Right lobe of liver (tissue), 6 donors: ENCODE measurements at regions not wholly inside any gene's neighbourhood (a gene's known extent, or its start where the extent isn't known, plus 50 kb on each side); places are given as distances from the start of the nearest gene placed in this dataset.

Source experiments
- ATAC-seq, 4 donors: fragments of 200-7000 bp; cut with Tn5 transposase; one replicate each; pipeline ENCODE4 v1.9.1; 2020; ENCODE audit warnings: mild to moderate bottlenecking in 4 of 4, moderate library complexity in 4 of 4
- DNase-seq, 3 donors: peaks; one replicate each; pipeline ENCODE4 v3.0.0-alpha.2; 2020
- H3K27ac ChIP-seq, 3 donors: fragments of 200-600 bp; one replicate each; pipeline ENCODE4 v1.8.0; 2022
- H3K27me3 ChIP-seq, 2 donors: fragments of 200-600 bp; one replicate each; pipeline ENCODE4 v1.8.0; 2022
- H3K36me3 ChIP-seq, 4 donors: fragments of 200-600 bp; sonication (generic) in 1 of 4; one replicate each; pipeline versions ENCODE4 v1.5.1 to v1.8.0; 2017 to 2022; ENCODE audit warnings: control low read depth in 1 of 4
- H3K4me1 ChIP-seq, 4 donors: fragments of 200-600 bp; sonication (generic) in 1 of 4; one replicate each; pipeline versions ENCODE4 v1.5.1 to v1.8.0; 2017 to 2022; ENCODE audit warnings: control low read depth in 1 of 4
- H3K4me3 ChIP-seq, 3 donors: fragments of 200-600 bp; one replicate each; pipeline ENCODE4 v1.8.0; 2022
- H3K9me3 ChIP-seq, 4 donors: fragments of 200-600 bp; sonication (generic) in 1 of 4; one replicate each; pipeline versions ENCODE4 v1.5.1 to v1.8.0; 2017 to 2022; ENCODE audit warnings: control low read depth in 1 of 4
- POLR2A ChIP-seq: fragments of 450-650 bp; IDR thresholded peaks from one replicate; pipeline ENCODE4 v1.6.1; 2017; ENCODE audit warnings: antibody characterized with exemption, mild to moderate bottlenecking
- WGBS: methylation state at CpG from one replicate; pipeline ENCODE4 v1.1.6; 2018; ENCODE audit warnings: low coverage, low lambda C conversion rate; ENCODE audit not compliant: insufficient coverage; ENCODE audit errors: missing lambda C conversion rate; 5-methylcytosine and 5-hydroxymethylcytosine counted together
- intact Hi-C, 2 donors: fragments of 100-400 bp; cut with DNase I; formaldehyde crosslinking; loops; one replicate each; pipeline versions ENCODE4 v1.11.2 to v1.14.1; 2022
- TF ChIP-seq, protein P1 (sequence below), 4 donors: fragments of 200-600 bp in 3 of 4; fragments of 450-650 bp in 1 of 4; IDR thresholded peaks; one replicate each; pipeline versions ENCODE4 v1.5.1 to v1.8.0; 2016 to 2022; ENCODE audit warnings: antibody characterized with exemption in 4 of 4, mild to moderate bottlenecking in 2 of 4
- donor health status: DM: no; HTN: yes; CAD: no.
- donor health status: DM: no; HTN: no; CAD: no.
- donor health status: DM: no; HTN: no; CAD: no.
- donor health status: DM: no; HTN: yes; CAD: no.
- donor health status: DM: no; HTN: yes; CAD: no.

DNA sequence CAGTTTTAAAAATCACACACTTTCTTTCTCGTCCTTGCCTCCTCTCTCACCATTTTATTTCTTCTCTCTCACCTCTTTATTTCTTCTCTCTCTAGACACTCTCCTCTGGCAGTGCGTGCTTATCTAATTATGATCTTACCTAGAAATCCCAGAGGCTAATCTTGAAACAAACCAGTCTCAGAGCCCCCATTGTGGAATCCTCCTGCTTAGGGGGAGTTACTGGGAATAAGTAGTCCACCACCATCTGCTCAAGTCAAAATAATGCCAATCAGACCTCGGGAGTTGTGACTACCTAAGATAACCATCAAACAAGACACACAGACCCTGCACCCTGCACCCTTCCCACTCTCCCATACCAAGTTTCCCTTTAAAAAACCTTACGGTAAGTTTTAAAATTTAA is 256.9 kb downstream of the POM121L12 start:
- 45% methylated on average over 4 of the region's 4 CpGs for WGBS
- ATAC-seq (no peak), DNase-seq (no peak)
- Histone ChIP-seq H3K9me3 (no peaks in the 10 kb centered on the region), H3K4me3 (no peak overlapping the region), H3K36me3 (no peaks in the 10 kb centered on the region), H3K4me1 (no peaks in the 10 kb centered on the region), H3K27me3 (no peaks in the 10 kb centered on the region), H3K27ac (no peak overlapping the region)
- intact Hi-C loops: no loop called here
- TF ChIP-seq, protein P1, sequence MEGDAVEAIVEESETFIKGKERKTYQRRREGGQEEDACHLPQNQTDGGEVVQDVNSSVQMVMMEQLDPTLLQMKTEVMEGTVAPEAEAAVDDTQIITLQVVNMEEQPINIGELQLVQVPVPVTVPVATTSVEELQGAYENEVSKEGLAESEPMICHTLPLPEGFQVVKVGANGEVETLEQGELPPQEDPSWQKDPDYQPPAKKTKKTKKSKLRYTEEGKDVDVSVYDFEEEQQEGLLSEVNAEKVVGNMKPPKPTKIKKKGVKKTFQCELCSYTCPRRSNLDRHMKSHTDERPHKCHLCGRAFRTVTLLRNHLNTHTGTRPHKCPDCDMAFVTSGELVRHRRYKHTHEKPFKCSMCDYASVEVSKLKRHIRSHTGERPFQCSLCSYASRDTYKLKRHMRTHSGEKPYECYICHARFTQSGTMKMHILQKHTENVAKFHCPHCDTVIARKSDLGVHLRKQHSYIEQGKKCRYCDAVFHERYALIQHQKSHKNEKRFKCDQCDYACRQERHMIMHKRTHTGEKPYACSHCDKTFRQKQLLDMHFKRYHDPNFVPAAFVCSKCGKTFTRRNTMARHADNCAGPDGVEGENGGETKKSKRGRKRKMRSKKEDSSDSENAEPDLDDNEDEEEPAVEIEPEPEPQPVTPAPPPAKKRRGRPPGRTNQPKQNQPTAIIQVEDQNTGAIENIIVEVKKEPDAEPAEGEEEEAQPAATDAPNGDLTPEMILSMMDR (IDR thresholded peaks at IDR 0.05): no peak
- no peak for TF ChIP-seq POLR2A

DNA sequence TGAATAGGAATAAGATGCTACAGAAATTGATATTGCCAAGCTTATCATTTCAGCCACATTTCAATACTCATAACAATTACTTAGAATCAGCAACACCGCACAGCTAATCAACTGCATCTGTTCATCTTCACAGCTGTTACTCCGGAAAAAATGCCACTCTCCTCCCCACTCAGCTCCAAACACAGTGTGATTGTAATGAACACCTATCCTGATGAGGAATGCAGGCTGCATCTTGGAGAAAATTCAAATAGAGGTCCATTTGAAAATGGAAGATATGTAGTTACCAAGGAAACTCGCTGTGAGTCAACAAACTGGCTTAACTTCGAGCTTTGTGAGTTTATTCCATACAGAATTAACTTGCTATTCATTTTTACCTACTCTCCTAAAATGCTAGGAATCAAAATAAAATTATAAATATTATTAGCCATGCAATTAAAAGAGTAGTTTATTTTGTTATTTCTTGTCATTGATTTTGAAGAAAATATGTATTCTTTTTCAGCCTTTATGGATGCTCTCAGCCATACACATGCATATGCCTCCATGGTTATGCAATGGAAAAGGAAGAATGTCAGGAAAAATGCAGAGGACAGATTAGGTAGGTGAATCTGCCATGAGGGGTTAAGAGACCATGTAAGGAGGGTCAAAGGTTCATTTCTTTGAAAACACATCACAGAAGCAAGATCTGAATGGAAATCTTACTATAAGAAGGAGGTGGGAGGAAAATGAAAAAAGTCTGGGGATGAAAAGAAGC is 267.2 kb downstream of the POM121L12 start:
- no peaks in the 10 kb centered on the region for H3K27me3 ChIP-seq

DNA sequence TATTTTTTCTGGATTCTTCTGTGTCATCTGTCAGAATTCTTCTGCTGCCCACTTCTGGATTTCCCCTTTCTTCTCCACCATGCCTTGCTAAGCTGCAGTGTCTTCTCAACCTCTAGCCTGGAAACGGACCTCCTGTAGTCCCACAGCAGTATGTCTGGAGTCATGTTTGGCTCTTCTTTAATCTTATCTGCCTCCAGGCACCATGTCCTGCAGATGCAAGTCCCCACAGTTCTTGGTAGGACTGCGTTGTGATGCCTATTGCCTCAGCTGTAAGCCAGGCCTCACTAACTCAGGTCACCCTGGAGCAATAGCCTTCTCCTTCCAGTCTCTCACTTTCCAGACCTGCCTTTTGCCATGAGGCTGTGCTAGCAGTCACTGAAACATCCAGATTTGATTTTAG is 268.3 kb downstream of the POM121L12 start:
- H3K36me3 ChIP-seq: no peaks in the 10 kb centered on the region
- no peaks in the 10 kb centered on the region for H3K9me3 ChIP-seq
- H3K4me1 ChIP-seq: no peaks in the 10 kb centered on the region
- intact Hi-C loops: no loop called here
- H3K4me3 ChIP-seq: no peak overlapping the region
- TF ChIP-seq POLR2A: no peak
- TF ChIP-seq, protein P1 (IDR thresholded peaks at IDR 0.05): no peak
- DNase-seq: no peak
- no peak for ATAC-seq
- WGBS: 24% methylated on average over 2 of the region's 2 CpGs
- no peak overlapping the region for H3K27ac ChIP-seq
- no peaks in the 10 kb centered on the region for H3K27me3 ChIP-seq

More for the DNA sequence above, 267.2 kb downstream of the POM121L12 start:
- H3K4me1 ChIP-seq: no peaks in the 10 kb centered on the region
- intact Hi-C loops: no loop called here
- no peak overlapping the region for H3K4me3 ChIP-seq
- H3K9me3 ChIP-seq: no peaks in the 10 kb centered on the region
- TF ChIP-seq POLR2A: no peak
- TF ChIP-seq, protein P1 (IDR thresholded peaks at IDR 0.05): no peak
- ATAC-seq: no peak
- no peak for DNase-seq
- WGBS: 45% methylated on average over 4 of the region's 4 CpGs
- no peaks in the 10 kb centered on the region for H3K36me3 ChIP-seq
- H3K27ac ChIP-seq: no peak overlapping the region

DNA sequence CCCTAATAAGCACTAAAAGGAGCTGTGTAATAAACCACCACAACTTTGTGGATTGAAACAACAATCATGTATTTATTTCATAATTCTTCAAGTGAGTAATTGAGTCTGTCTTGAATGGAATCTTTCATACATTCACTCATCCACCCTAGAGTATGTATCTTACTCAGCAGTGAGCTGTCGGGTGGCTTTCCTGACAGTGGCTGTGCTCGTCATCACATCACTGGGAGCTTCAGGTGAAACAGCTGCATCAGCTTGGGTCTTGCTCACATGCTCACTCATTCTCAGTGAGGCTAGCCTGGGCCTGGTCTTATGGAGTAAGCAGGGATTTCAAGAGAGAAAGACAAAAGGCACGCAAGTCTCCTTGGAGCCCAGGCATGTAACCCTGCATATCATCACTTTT is 271.4 kb downstream of the POM121L12 start:
- H3K4me3 ChIP-seq: no peak overlapping the region
- intact Hi-C loops: no loop called here
- H3K9me3 ChIP-seq: no peaks in the 10 kb centered on the region
- TF ChIP-seq, protein P1 (IDR thresholded peaks at IDR 0.05): no peak
- TF ChIP-seq POLR2A: no peak
- no peaks in the 10 kb centered on the region for H3K4me1 ChIP-seq
- H3K36me3 ChIP-seq: no peaks in the 10 kb centered on the region
- WGBS: 48% methylated on average over 2 of the region's 3 CpGs
- ATAC-seq (no peak), DNase-seq (no peak)
- H3K27me3 ChIP-seq: no peaks in the 10 kb centered on the region
- H3K27ac ChIP-seq: no peak overlapping the region
